ENCODE measurements at regions not wholly inside any gene's neighbourhood (a gene's known extent, or its start where the extent isn't known, plus 50 kb on each side); places are given as distances from the start of the nearest gene placed in this dataset.

DNA sequence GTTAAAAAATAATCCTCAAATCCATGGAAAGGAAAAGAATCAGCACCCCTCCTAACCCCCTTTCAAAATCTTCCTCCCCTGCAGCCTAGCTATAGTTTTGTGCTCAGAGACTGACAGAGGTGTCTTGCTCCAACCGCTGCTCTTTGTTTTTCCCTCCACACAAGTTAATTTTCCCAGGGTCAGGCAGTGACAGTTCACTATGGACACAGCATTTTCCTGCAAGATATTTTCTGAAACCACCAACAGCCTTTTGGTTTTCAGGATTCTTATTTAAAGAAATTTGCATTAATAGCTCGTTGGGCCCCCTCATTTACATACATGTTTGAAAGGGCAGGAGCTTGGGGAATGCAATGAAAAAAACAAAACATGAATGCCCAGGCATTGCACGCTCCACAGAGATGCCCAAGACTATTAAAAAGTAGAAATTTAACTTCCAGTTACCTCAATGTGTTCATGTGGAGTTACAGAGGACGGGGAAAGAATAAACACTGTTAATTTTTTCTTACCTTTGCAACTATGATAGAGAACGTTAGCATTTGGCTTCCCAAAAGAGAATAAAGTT is 71.4 kb upstream of the CXCR4 start:
- H3K36me3 ChIP-seq (ENCODE audit: control insufficient read depth in 2 of 2, extremely low read depth in 1 of 2, insufficient read depth in 2 of 2, low read length in 2 of 2): no peaks in the 10 kb centered on the region
- no peaks in the 10 kb centered on the region for H3K9me3 ChIP-seq (ENCODE audit: control insufficient read depth, low read depth, low read length)
- no peak overlapping the region for H3K27ac ChIP-seq (ENCODE audit: control insufficient read depth, insufficient read depth, low read length)
- no peaks in the 10 kb centered on the region for H3K4me1 ChIP-seq (ENCODE audit: control insufficient read depth, extremely low read depth, insufficient read depth, low read length)
- H3K79me2 ChIP-seq (ENCODE audit: control insufficient read depth, insufficient read depth, low read length): no peaks in the 10 kb centered on the region
- no peak overlapping the region for H3K9ac ChIP-seq (ENCODE audit: control insufficient read depth, extremely low read depth, insufficient read depth, low read length)
- H3K9me1 ChIP-seq (ENCODE audit: control insufficient read depth, extremely low read depth, insufficient read depth, low read length): no peaks in the 10 kb centered on the region
- no peaks in the 10 kb centered on the region for H3K27me3 ChIP-seq (ENCODE audit: control insufficient read depth, extremely low read depth, insufficient read depth, low read length)
- no peaks in the 10 kb centered on the region for H4K20me1 ChIP-seq (ENCODE audit: control insufficient read depth, extremely low read depth, insufficient read depth, low read length)
- DNase-seq (ENCODE audit: low read depth, low spot score): no peak
- H2AFZ ChIP-seq (ENCODE audit: control insufficient read depth, low read length): no peak overlapping the region
- TF ChIP-seq, protein P1, sequence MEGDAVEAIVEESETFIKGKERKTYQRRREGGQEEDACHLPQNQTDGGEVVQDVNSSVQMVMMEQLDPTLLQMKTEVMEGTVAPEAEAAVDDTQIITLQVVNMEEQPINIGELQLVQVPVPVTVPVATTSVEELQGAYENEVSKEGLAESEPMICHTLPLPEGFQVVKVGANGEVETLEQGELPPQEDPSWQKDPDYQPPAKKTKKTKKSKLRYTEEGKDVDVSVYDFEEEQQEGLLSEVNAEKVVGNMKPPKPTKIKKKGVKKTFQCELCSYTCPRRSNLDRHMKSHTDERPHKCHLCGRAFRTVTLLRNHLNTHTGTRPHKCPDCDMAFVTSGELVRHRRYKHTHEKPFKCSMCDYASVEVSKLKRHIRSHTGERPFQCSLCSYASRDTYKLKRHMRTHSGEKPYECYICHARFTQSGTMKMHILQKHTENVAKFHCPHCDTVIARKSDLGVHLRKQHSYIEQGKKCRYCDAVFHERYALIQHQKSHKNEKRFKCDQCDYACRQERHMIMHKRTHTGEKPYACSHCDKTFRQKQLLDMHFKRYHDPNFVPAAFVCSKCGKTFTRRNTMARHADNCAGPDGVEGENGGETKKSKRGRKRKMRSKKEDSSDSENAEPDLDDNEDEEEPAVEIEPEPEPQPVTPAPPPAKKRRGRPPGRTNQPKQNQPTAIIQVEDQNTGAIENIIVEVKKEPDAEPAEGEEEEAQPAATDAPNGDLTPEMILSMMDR (optimal IDR thresholded peaks at IDR 0.05 in 1 of 3, IDR thresholded peaks at IDR 0.05 in 1 of 3, conservative IDR thresholded peaks at IDR 0.05 in 1 of 3; ENCODE audit: extremely low read depth in 1 of 3, insufficient read depth in 2 of 3, low read length in 3 of 3): no peak
- TF ChIP-seq EZH2 (IDR thresholded peaks at IDR 0.05; ENCODE audit: low read length): no peak
- no peak overlapping the region for H3K4me2 ChIP-seq (ENCODE audit: control insufficient read depth, extremely low read depth, insufficient read depth, low read depth, low read length)
- no peak for FAIRE-seq
- H3K4me3 ChIP-seq (ENCODE audit: control insufficient read depth in 2 of 3, extremely low read depth in 1 of 3, insufficient read depth in 2 of 3, low read depth in 1 of 3, low read length in 3 of 3): no peak overlapping the region
- dilution Hi-C loops (cut with MboI; ENCODE audit: extremely low pct_ligation_motif_present, low sequenced_read_pairs): no loop called here

DNA sequence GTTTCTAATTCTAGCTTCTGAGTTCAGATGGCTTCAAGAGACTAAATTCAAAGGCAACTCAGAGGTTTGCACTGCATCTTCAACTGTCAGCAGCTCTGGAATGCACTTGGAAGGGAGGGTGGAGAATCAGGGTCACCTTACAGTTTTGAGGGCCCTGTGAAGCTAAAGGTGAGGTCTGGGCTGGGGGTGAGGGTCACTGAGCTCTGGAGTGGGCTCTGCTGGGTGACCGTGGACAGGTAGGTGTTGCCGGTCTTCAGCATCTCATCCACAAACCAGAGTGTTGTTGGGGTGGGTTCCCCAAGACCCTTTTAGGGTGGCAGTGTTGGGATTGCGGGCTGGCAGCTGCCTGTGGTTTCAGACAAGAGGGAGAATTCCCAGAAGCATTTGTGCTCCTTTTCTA is 70.1 kb upstream of the CXCR4 start:
- Histone ChIP-seq H3K36me3 (ENCODE audit: control insufficient read depth in 2 of 2, extremely low read depth in 1 of 2, insufficient read depth in 2 of 2, low read length in 2 of 2) (no peaks in the 10 kb centered on the region), H3K9ac (ENCODE audit: control insufficient read depth, extremely low read depth, insufficient read depth, low read length) (no peak overlapping the region), H2AFZ (ENCODE audit: control insufficient read depth, low read length) (no peak overlapping the region), H4K20me1 (ENCODE audit: control insufficient read depth, extremely low read depth, insufficient read depth, low read length) (no peaks in the 10 kb centered on the region), H3K9me3 (ENCODE audit: control insufficient read depth, low read depth, low read length) (no peaks in the 10 kb centered on the region), H3K27me3 (ENCODE audit: control insufficient read depth, extremely low read depth, insufficient read depth, low read length) (no peaks in the 10 kb centered on the region), H3K4me3 (ENCODE audit: control insufficient read depth in 2 of 3, extremely low read depth in 1 of 3, insufficient read depth in 2 of 3, low read depth in 1 of 3, low read length in 3 of 3) (no peak overlapping the region), H3K9me1 (ENCODE audit: control insufficient read depth, extremely low read depth, insufficient read depth, low read length) (no peaks in the 10 kb centered on the region), H3K4me2 (ENCODE audit: control insufficient read depth, extremely low read depth, insufficient read depth, low read depth, low read length) (no peak overlapping the region), H3K4me1 (ENCODE audit: control insufficient read depth, extremely low read depth, insufficient read depth, low read length) (no peaks in the 10 kb centered on the region), H3K79me2 (ENCODE audit: control insufficient read depth, insufficient read depth, low read length) (no peaks in the 10 kb centered on the region), H3K27ac (ENCODE audit: control insufficient read depth, insufficient read depth, low read length) (no peak overlapping the region)
- dilution Hi-C loops (cut with MboI; ENCODE audit: extremely low pct_ligation_motif_present, low sequenced_read_pairs): no loop called here
- FAIRE-seq: no peak
- TF ChIP-seq, protein P1 (optimal IDR thresholded peaks at IDR 0.05 in 1 of 3, IDR thresholded peaks at IDR 0.05 in 1 of 3, conservative IDR thresholded peaks at IDR 0.05 in 1 of 3; ENCODE audit: extremely low read depth in 1 of 3, insufficient read depth in 2 of 3, low read length in 3 of 3): no peak
- TF ChIP-seq EZH2 (IDR thresholded peaks at IDR 0.05; ENCODE audit: low read length): no peak
- DNase-seq (ENCODE audit: low read depth, low spot score): no peak

Measured in keratinocyte (primary cell).